ENCODE measurements at regions not wholly inside any gene's neighbourhood (a gene's known extent, or its start where the extent isn't known, plus 50 kb on each side); places are given as distances from the start of the nearest gene placed in this dataset.

- no peak for TF ChIP-seq HDAC2 (IDR thresholded peaks at IDR 0.05)
- no peak for TF ChIP-seq CBX2 (IDR thresholded peaks at IDR 0.05; ENCODE audit: borderline replicate concordance, low read depth)
- no peak for TF ChIP-seq CEBPB (IDR thresholded peaks at IDR 0.05)
- no peak for TF ChIP-seq MYC (IDR thresholded peaks at IDR 0.05; ENCODE audit: borderline replicate concordance, low read length)
- no peak for TF ChIP-seq ELK1 (IDR thresholded peaks at IDR 0.05; ENCODE audit: low read depth, low read length)
- TF ChIP-seq EHF (CRISPR knock-in tag; IDR thresholded peaks at IDR 0.05), result no peak
- no peak for TF ChIP-seq RFX5 (IDR thresholded peaks at IDR 0.05)
- TF ChIP-seq RNF2 (IDR thresholded peaks at IDR 0.05; ENCODE audit: borderline replicate concordance, low read depth), result no peak
- TF ChIP-seq ZC3H11A (IDR thresholded peaks at IDR 0.05), result no peak
- no peak for TF ChIP-seq FOSB (CRISPR knock-in tag; IDR thresholded peaks at IDR 0.05)
- TF ChIP-seq EHMT2 (IDR thresholded peaks at IDR 0.05; ENCODE audit: low read depth), result no peak
- Histone ChIP-seq H3K27ac (no peak overlapping the region), H3K4me1 (no peaks in the 10 kb centered on the region), H3K4me3 (no peak overlapping the region), H3K9me3 (peaks cover 6% of the 10 kb centered on the region; the same call in 1 of the 3 replicates), H3K4me2 (no peak overlapping the region)
- no peak for DNase-seq (ENCODE audit: low read depth in 1 of 2, low spot score in 1 of 2)
- ChIA-PET POLR2A (no interaction called here), CTCF (interaction anchor here (7.3 kb wide), 1 partner anchor 10 kb away, joined by 56 read pairs; no protein-coding TSS in a partner anchor)
- no peak for FAIRE-seq
- peak; percentile 17; a peak in 1 of 6 replicates for ATAC-seq
- 41% methylated on average over 15 of the region's 18 CpGs for WGBS (ENCODE audit: missing lambda C conversion rate)
These were observed 77.4 kb upstream of the PPP1R26 start for GRCh38 chr9:135402048-135402738.

- ChIA-PET POLR2A (no interaction called here), CTCF (interaction anchor here (1.1 to 17.8 kb wide), 4 partner anchors 9 to 321 kb away, joined by 3 to 414 read pairs (median 36); partner anchors contain the start of gene OLFM1)
- Histone ChIP-seq H3K4me2 (no peak overlapping the region), H3K4me3 (no peak overlapping the region), H3K27ac (no peak overlapping the region), H3K9me3 (peaks cover 14% of the 10 kb centered on the region; the same call in 1 of the 3 replicates), H3K4me1 (no peaks in the 10 kb centered on the region)
- ATAC-seq, result no peak
- no peak for TF ChIP-seq KDM1A (IDR thresholded peaks at IDR 0.05; ENCODE audit: low read depth)
- no peak for TF ChIP-seq NR3C1 (IDR thresholded peaks at IDR 0.05)
- TF ChIP-seq CBX8 (IDR thresholded peaks at IDR 0.05), result no peak
- TF ChIP-seq JUNB (IDR thresholded peaks at IDR 0.05), result no peak
- no peak for TF ChIP-seq GATA3 (IDR thresholded peaks at IDR 0.05; ENCODE audit: borderline replicate concordance)
- no peak for TF ChIP-seq RAD21 (conservative IDR thresholded peaks at IDR 0.05 in 1 of 2, IDR thresholded peaks at IDR 0.05 in 1 of 2)
- TF ChIP-seq HES2 (IDR thresholded peaks at IDR 0.05), result no peak
- TF ChIP-seq HOXA7 (CRISPR knock-in tag; IDR thresholded peaks at IDR 0.05), result no peak
- TF ChIP-seq RNF2 (IDR thresholded peaks at IDR 0.05; ENCODE audit: borderline replicate concordance, low read depth), result no peak
- TF ChIP-seq FOSB (CRISPR knock-in tag; IDR thresholded peaks at IDR 0.05), result no peak
- TF ChIP-seq TFCP2L1 (CRISPR knock-in tag; IDR thresholded peaks at IDR 0.05), result no peak
- TF ChIP-seq POLR2AphosphoS2 (conservative IDR thresholded peaks at IDR 0.05; ENCODE audit: low read length), result no peak
- no peak for TF ChIP-seq HMGXB4 (CRISPR knock-in tag; IDR thresholded peaks at IDR 0.05; ENCODE audit: borderline replicate concordance)
- no peak for TF ChIP-seq CTCF (IDR thresholded peaks at IDR 0.05)
- no peak for TF ChIP-seq KDM5A (IDR thresholded peaks at IDR 0.05)
- TF ChIP-seq RCOR1 (IDR thresholded peaks at IDR 0.05; ENCODE audit: low read depth, low read length), result no peak
- TF ChIP-seq MAFK (IDR thresholded peaks at IDR 0.05; ENCODE audit: partially characterized antibody), result no peak
- TF ChIP-seq NPAS2 (CRISPR knock-in tag; IDR thresholded peaks at IDR 0.05; ENCODE audit: borderline replicate concordance), result no peak
- no peak for FAIRE-seq
- 42% methylated on average over 11 of the region's 29 CpGs for WGBS (ENCODE audit: missing lambda C conversion rate)
- no peak for DNase-seq (ENCODE audit: low read depth in 1 of 2, low spot score in 1 of 2)
These were observed 76.6 kb upstream of the PPP1R26 start for GRCh38 chr9:135402739-135403695.

Measured in A549 (cell line).